ENCODE measurements at regions not wholly inside any gene's neighbourhood (a gene's known extent, or its start where the extent isn't known, plus 50 kb on each side); places are given as distances from the start of the nearest gene placed in this dataset.

DNA sequence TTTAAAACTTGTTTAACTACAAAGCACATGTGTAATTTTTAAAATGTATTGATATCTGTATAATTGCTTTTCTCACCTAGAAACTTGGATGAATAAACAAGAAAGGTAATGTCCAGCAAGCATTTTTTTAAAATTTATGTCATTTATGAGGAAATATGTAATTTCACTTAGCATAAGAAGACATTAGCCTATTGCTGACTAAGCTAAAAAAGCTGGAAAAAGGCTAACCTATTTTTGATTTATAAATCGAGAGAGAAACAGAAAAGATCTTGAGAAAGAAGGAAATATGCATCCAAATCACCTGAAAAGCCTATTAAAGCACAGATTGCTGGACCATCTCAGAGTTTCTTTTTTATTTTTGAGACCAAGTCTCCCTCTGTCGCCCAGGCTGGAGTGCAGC lies 1181.3 kb downstream of the SLITRK1 start:
- TF ChIP-seq, protein P1, sequence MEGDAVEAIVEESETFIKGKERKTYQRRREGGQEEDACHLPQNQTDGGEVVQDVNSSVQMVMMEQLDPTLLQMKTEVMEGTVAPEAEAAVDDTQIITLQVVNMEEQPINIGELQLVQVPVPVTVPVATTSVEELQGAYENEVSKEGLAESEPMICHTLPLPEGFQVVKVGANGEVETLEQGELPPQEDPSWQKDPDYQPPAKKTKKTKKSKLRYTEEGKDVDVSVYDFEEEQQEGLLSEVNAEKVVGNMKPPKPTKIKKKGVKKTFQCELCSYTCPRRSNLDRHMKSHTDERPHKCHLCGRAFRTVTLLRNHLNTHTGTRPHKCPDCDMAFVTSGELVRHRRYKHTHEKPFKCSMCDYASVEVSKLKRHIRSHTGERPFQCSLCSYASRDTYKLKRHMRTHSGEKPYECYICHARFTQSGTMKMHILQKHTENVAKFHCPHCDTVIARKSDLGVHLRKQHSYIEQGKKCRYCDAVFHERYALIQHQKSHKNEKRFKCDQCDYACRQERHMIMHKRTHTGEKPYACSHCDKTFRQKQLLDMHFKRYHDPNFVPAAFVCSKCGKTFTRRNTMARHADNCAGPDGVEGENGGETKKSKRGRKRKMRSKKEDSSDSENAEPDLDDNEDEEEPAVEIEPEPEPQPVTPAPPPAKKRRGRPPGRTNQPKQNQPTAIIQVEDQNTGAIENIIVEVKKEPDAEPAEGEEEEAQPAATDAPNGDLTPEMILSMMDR (IDR thresholded peaks at IDR 0.05 in 2 of 3, conservative IDR thresholded peaks at IDR 0.05 in 1 of 3; ENCODE audit: control insufficient read depth in 2 of 3, extremely low read depth in 1 of 3, insufficient read depth in 1 of 3, low read depth in 3 of 3, low read length in 3 of 3), result no peak
- TF ChIP-seq POLR2AphosphoS5 (IDR thresholded peaks at IDR 0.05; ENCODE audit: low read length) (no peak), TAF1 (IDR thresholded peaks at IDR 0.05; ENCODE audit: borderline replicate concordance, low read depth, low read length) (no peak), ASH2L (IDR thresholded peaks at IDR 0.05; ENCODE audit: borderline replicate concordance, low read depth) (no peak), EZH2 (IDR thresholded peaks at IDR 0.05; ENCODE audit: borderline replicate concordance, control insufficient read depth, low read depth, low read length) (no peak)
- TF ChIP-seq, protein P2, sequence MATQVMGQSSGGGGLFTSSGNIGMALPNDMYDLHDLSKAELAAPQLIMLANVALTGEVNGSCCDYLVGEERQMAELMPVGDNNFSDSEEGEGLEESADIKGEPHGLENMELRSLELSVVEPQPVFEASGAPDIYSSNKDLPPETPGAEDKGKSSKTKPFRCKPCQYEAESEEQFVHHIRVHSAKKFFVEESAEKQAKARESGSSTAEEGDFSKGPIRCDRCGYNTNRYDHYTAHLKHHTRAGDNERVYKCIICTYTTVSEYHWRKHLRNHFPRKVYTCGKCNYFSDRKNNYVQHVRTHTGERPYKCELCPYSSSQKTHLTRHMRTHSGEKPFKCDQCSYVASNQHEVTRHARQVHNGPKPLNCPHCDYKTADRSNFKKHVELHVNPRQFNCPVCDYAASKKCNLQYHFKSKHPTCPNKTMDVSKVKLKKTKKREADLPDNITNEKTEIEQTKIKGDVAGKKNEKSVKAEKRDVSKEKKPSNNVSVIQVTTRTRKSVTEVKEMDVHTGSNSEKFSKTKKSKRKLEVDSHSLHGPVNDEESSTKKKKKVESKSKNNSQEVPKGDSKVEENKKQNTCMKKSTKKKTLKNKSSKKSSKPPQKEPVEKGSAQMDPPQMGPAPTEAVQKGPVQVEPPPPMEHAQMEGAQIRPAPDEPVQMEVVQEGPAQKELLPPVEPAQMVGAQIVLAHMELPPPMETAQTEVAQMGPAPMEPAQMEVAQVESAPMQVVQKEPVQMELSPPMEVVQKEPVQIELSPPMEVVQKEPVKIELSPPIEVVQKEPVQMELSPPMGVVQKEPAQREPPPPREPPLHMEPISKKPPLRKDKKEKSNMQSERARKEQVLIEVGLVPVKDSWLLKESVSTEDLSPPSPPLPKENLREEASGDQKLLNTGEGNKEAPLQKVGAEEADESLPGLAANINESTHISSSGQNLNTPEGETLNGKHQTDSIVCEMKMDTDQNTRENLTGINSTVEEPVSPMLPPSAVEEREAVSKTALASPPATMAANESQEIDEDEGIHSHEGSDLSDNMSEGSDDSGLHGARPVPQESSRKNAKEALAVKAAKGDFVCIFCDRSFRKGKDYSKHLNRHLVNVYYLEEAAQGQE (IDR thresholded peaks at IDR 0.05; ENCODE audit: low read depth, low read length), result no peak

Measured in GM12878 (cell line).